ENCODE measurements at regions not wholly inside any gene's neighbourhood (a gene's known extent, or its start where the extent isn't known, plus 50 kb on each side); places are given as distances from the start of the nearest gene placed in this dataset.

DNA sequence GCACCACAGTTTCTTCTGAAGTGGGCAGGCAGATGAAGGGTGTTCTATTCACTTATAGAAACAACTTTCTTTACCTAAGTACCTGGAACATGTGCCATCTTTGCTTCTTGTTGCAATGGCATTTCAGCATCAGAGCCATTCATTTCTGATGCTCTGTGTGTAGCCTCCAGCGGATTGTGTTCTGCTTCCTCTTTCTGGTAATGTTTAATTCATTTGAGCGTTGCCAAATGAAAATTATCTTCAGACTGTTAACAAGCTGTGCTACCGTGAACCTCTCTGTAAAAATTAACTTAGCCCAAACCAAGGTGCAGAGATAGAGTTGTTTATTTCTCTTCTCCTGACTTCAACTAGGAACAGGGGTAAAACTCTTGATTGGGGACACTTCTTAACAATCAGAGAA, 302.0 kb downstream of the EDEM1 start:
- TF ChIP-seq, protein P1, sequence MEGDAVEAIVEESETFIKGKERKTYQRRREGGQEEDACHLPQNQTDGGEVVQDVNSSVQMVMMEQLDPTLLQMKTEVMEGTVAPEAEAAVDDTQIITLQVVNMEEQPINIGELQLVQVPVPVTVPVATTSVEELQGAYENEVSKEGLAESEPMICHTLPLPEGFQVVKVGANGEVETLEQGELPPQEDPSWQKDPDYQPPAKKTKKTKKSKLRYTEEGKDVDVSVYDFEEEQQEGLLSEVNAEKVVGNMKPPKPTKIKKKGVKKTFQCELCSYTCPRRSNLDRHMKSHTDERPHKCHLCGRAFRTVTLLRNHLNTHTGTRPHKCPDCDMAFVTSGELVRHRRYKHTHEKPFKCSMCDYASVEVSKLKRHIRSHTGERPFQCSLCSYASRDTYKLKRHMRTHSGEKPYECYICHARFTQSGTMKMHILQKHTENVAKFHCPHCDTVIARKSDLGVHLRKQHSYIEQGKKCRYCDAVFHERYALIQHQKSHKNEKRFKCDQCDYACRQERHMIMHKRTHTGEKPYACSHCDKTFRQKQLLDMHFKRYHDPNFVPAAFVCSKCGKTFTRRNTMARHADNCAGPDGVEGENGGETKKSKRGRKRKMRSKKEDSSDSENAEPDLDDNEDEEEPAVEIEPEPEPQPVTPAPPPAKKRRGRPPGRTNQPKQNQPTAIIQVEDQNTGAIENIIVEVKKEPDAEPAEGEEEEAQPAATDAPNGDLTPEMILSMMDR (IDR thresholded peaks at IDR 0.05): no peak
- TF ChIP-seq POLR2A (IDR thresholded peaks at IDR 0.05): no peak
